HG02798 (cell line): ENCODE measurements at regions not wholly inside any gene's neighbourhood (a gene's known extent, or its start where the extent isn't known, plus 50 kb on each side); places are given as distances from the start of the nearest gene placed in this dataset.
A peak's percentile ranks its signal among the peaks of the same experiment; 100 is the strongest.

ENCODE experiments used
- ATAC-seq: cut with Tn5 transposase; IDR thresholded peaks from one replicate; pipeline ENCODE4 v1.9.1; 2021; ENCODE audit warnings: mild to moderate bottlenecking; ENCODE audit not compliant: unreplicated experiment, poor library complexity

DNA sequence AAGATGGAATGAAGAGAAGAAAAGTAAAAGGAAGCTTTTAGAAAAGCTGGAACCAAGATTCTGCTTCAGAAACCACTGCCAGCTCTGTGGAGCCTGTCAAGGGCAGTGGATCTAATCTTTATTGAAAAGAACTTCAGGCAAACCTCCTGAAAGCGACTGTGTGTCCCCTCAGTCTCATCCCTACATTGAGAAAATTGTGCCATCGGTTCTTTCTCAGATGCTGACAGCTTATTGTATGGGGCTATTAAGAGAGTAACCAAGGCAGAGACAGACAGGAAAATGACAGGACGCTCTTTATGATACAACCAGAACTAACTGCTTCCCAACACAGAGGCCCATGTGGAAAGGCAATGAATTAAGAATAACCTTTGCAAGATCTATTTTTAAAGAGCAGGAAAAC lies 763.2 kb upstream of the CHAC2 start:
- no peak for ATAC-seq

GRCh38 chr2:52995424-52995823 lies 772.2 kb upstream of the CHAC2 start:
- no peak for ATAC-seq

- peak; percentile 69 for ATAC-seq
Observed at GRCh38 chr2:52976143-52976949, 791.3 kb upstream of the CHAC2 start.

DNA sequence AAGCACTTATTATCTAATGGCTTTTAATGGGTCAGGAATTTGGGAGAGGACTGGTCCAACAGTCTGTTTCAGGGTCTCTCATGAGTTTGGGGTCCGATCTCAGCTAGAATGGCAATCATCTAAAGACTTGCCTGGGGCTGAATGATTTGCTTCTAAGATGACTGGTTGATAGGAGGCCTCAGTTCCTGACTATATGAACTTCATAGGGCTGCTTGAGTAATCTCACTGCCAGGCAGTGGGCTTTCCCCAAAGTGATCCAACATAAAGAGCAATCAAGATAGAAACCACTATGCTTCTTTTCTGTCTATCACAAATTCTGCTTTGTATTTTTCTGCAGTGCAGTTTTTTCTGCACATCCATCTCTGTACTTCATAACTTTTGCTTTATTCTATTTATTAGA lies 793.5 kb upstream of the CHAC2 start:
- ATAC-seq, result no peak

- ATAC-seq, result no peak
Observed at GRCh38 chr2:52970642-52971041, 797.0 kb upstream of the CHAC2 start.

DNA sequence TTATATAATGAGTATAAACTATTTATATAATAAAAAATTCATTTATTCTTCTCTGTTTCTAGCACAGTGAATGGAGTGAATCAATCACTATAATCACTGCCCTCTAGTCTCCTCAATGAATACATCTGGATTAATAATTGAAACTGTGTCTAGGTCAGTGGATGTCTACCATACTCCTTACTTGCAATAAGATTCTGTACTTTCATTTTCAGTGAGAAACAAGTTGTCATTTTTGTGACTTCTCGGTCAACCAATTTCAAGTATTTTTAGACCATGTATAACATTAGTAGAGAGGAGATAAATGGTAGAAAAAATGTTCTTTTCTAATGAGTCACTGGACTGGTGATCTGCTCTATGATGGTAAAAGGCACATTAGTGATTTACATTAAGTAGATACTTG lies 799.6 kb upstream of the CHAC2 start:
- peak; percentile 61 for ATAC-seq

DNA sequence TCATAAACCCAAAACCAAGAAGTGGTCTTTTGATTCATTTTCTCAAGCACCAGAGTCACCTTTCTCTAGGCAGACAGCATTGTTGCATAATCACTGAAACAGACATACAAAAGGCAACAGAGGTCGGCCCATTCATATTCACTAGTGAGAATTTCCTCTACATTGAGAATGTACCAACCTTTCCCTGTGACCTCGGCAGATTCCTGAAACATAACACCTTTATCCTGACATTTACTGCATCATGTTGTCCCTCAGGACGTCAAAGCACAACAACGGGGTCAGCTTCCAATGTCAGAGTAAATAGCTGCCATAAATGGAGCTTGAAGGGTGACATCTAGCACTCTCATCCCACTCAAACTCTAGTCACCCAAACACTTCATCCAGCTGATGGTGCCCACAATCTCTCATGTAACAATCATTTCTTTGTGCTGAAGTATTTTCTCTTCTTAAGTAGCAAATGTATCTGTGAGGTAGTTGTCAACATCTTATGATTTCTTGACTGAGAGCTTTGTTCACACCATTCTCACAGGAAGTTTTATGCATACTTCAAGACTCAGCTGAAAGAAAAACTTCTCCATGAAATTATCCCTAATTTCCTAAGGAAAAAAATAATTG lies 802.6 kb upstream of the CHAC2 start:
- no peak for ATAC-seq

- no peak for ATAC-seq
Observed at GRCh38 chr2:52961403-52961802, 806.2 kb upstream of the CHAC2 start.

- ATAC-seq, result no peak
Observed at GRCh38 chr2:52960881-52961280, 806.7 kb upstream of the CHAC2 start.

GRCh38 chr2:52959801-52960200 lies 807.8 kb upstream of the CHAC2 start:
- no peak for ATAC-seq

GRCh38 chr2:52956766-52957165 lies 810.8 kb upstream of the CHAC2 start:
- no peak for ATAC-seq

- ATAC-seq, result no peak
Observed at GRCh38 chr2:52956118-52956517, 811.5 kb upstream of the CHAC2 start.

DNA sequence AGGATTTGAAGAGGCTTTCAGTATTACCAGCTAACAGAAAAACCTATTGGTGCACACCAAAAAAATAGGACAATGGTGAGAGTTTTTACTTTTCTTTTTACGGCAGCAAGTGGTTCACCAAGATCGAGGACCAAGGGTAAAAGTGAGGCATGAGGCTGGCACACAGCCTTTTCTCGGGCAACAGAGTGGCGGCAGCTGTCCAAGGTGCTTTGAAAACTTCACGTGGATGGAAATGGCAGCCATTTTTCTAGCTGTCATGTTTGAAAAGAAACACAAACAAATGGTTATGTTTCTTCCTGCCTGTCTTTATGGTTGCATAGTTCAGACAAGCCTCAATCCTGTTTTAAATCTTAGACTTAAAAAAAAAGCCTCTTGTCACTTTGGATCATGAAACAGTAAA lies 812.5 kb upstream of the CHAC2 start:
- ATAC-seq, result no peak

DNA sequence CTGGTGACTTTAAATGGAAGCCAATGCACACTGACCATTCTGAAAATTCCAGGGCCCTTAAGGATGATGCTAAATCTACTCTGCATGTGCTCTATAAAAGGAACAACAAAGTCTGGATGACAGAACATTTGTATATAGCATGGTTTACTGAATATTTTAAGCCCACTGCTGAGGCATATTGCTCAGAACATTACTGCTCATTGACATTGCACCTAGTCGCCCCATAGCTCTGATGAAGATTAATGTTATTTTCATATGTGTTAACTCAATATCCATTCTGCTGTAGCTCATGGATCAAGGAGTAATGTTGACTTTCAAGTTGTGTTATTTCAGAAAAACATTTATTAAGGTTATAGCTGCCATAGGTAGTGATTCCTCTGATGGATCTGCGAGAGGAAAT lies 827.5 kb upstream of the CHAC2 start:
- ATAC-seq, result no peak

- ATAC-seq, result no peak
Observed at GRCh38 chr2:52939250-52939649, 828.4 kb upstream of the CHAC2 start.

- no peak for ATAC-seq
Observed at GRCh38 chr2:52936029-52936428, 831.6 kb upstream of the CHAC2 start.

DNA sequence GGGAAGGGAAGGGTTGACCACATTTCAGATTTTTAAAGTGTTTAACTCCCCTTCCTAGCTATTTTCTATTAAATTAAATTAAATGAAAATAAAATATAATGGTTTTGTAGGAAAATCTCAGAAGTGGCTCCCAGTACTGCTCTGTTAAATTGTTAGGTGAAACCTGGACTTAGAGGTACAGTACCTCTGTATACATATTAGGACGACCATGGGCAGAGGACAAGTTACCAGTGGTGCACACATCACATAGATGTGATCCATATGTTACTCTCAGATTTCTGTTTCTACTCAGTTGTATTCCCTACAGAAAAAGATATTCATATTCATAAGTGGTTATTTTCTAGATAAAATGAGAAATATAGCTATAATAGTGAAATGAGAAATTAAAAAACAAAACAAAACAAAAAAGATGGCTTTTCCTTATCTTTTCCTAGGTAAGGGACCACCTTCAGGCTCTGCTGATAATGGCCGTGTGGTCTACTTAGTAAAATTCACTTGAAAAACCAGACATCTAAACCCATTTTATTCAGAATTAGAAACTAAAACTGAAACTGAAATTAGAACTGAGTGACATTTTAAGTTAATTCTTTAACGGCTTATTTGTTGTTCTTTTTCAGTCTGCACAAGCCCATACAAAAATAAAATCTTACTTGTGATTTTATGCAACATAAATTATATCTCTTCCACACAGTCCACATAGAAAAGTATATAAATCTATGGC lies 832.5 kb upstream of the CHAC2 start:
- ATAC-seq, result peak; percentile 11

DNA sequence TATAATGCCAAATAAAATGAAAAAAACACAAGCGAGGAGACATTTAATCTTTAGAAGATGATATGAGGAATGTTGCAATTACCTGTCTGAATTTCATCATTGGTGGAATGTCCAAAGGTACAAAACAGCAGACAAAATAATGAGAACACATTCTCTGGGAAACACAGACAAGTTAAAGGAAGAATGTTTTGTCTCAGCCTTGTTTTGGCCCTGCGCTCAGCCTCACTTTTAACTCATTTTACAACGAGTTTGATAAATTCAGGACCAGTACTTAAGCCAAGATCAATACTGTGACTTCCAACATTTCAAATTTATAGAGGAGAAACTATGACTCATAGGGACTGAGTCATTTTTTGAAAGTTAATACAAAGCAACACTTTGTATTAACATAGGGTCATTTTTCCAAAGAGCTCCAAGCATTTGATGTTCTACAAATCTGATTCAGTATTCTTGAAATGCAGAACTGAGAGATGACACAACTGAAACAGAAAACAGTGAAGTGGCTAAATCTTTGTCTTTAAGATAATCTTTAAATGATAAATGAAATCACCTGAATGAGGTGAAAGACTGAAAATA lies 833.2 kb upstream of the CHAC2 start:
- ATAC-seq, result peak; percentile 53

DNA sequence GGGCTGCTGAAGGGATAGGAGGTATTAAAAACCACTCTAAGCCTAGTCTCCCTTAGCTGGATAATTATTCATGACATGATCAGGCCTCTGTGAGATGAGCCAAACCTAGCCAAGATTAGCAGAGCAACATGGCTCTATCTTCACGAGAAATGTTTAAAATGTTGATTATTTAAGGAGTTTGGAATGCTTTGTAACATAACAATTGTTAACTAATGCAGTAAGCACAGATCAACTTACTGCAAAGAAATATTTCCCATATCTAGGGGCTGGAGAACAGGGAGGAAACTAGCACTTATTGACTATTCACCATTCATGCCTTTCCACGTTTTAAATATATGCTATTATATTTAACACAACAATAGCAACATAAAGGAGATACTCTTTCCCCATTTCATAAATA lies 833.7 kb upstream of the CHAC2 start:
- no peak for ATAC-seq

DNA sequence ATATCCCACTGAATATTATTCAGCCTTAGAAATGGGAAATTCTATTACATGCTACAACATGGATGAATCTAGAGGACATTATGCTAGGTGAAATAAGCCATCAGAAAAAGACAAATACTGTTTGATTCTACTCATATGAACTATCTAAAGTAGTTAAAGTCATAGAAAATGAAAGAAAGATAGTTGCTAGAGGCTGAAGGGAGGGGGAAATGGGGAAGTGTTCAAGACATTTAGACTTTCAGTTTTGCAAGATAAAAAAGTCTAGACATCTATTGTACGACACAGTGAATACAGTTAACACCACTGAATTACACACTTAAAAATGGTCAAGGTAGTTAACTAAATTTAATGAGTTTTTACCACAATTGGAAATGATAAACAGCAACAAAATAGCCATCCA lies 835.9 kb upstream of the CHAC2 start:
- ATAC-seq, result peak; percentile 67

DNA sequence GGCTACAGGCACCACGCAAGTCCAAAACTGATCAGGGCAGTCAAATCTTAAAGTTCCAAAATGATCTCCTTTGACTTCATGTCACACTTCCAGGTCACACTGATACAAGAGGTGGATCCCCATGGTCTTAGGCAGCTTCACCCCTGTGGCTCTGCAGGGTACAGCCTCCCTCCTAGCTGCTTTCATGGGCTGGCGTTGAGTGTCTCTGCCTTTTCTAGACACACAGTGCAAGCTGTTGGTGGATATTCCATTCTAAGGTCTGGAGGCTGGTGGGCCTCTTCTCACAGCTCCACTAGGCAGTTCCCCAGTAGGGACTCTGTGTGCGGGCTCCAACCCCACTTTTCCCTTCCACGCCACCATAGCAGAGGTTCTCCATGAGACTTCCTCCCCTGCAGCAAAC lies 838.2 kb upstream of the CHAC2 start:
- no peak for ATAC-seq
